ENCODE measurements at regions not wholly inside any gene's neighbourhood (a gene's known extent, or its start where the extent isn't known, plus 50 kb on each side); places are given as distances from the start of the nearest gene placed in this dataset.
A peak's percentile ranks its signal among the peaks of the same experiment; 100 is the strongest.

DNA sequence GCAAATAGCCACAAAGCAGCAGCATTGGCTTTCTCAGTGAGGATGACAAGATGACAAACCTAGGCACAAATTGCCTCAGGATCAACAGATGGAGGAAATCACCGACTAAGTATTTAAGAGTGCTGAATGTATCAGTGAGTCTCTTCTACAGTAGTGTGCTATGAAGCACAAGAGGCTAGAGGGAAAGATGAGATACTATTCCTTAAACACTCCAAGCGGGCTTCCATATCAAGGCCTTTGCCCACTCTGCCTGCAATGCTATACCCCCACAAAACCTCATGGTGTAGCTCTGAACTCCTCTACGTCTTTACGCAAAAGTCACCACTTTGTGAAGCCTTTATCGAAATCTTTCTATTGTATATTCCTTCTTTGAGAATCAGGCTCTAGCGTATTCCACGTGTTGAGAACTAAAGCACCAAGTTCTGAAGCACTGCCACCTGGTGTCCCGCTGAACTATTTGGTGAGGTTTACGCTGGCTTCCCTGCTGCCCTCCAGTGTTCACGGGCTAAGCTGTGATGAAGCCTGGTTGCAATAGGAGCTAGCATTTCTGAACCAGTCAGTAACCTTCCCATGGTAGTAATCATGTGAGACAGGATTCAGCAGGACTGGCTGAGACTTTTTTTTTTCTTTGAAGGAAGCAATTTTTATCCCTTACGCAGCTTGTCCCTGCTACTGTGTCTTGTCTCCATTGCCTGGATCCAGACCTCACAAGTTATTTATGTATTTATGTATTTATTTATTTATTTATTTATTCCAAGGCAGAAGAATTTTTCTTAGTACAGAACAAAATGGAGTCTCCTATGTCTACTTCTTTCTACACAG is 426.5 kb upstream of the OR4E1 start:
- TF ChIP-seq, protein P1, sequence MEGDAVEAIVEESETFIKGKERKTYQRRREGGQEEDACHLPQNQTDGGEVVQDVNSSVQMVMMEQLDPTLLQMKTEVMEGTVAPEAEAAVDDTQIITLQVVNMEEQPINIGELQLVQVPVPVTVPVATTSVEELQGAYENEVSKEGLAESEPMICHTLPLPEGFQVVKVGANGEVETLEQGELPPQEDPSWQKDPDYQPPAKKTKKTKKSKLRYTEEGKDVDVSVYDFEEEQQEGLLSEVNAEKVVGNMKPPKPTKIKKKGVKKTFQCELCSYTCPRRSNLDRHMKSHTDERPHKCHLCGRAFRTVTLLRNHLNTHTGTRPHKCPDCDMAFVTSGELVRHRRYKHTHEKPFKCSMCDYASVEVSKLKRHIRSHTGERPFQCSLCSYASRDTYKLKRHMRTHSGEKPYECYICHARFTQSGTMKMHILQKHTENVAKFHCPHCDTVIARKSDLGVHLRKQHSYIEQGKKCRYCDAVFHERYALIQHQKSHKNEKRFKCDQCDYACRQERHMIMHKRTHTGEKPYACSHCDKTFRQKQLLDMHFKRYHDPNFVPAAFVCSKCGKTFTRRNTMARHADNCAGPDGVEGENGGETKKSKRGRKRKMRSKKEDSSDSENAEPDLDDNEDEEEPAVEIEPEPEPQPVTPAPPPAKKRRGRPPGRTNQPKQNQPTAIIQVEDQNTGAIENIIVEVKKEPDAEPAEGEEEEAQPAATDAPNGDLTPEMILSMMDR (conservative IDR thresholded peaks at IDR 0.05; ENCODE audit: low read depth, low read length) = peak; percentile 95
- TF ChIP-seq EZH2 (IDR thresholded peaks at IDR 0.05; ENCODE audit: low read length, unreplicated experiment) = no peak
- TF ChIP-seq EZH2phosphoT487 (IDR thresholded peaks at IDR 0.05; ENCODE audit: borderline replicate concordance, low read length) = no peak
